ENCODE measurements at regions not wholly inside any gene's neighbourhood (a gene's known extent, or its start where the extent isn't known, plus 50 kb on each side); places are given as distances from the start of the nearest gene placed in this dataset.

- no peak for TF ChIP-seq CTCF (IDR thresholded peaks at IDR 0.05; ENCODE audit: control insufficient read depth, insufficient read depth, low read depth, low read length, missing control alignments)
- no peak for DNase-seq (ENCODE audit: low read depth)
Measured at GRCh38 chr13:38167164-38167822, 182.4 kb upstream of the UFM1 start.

GRCh38 chr13:38166116-38166515 is 183.5 kb upstream of the UFM1 start:
- DNase-seq (ENCODE audit: low read depth) = no peak
- H3K4me3 ChIP-seq (ENCODE audit: control insufficient read depth, low read depth, low read length) = no peak overlapping the region
- TF ChIP-seq CTCF (IDR thresholded peaks at IDR 0.05; ENCODE audit: control insufficient read depth, insufficient read depth, low read depth, low read length, missing control alignments) = no peak

More at GRCh38 chr13:38167164-38167822, 182.4 kb upstream of the UFM1 start:
- no peak overlapping the region for H3K4me3 ChIP-seq (ENCODE audit: control insufficient read depth, low read depth, low read length)

GRCh38 chr13:38160131-38160530 is 189.5 kb upstream of the UFM1 start:
- no peak for DNase-seq (ENCODE audit: low read depth)
- TF ChIP-seq CTCF (IDR thresholded peaks at IDR 0.05; ENCODE audit: control insufficient read depth, insufficient read depth, low read depth, low read length, missing control alignments) = no peak
- no peak overlapping the region for H3K4me3 ChIP-seq (ENCODE audit: control insufficient read depth, low read depth, low read length)

- DNase-seq (ENCODE audit: low read depth) = no peak
- no peak overlapping the region for H3K4me3 ChIP-seq (ENCODE audit: control insufficient read depth, low read depth, low read length)
- TF ChIP-seq CTCF (IDR thresholded peaks at IDR 0.05; ENCODE audit: control insufficient read depth, insufficient read depth, low read depth, low read length, missing control alignments) = no peak
Measured at GRCh38 chr13:38159710-38160109, 189.9 kb upstream of the UFM1 start.

GRCh38 chr13:38147050-38147449 is 202.6 kb upstream of the UFM1 start:
- H3K4me3 ChIP-seq (ENCODE audit: control insufficient read depth, low read depth, low read length) = no peak overlapping the region
- TF ChIP-seq CTCF (IDR thresholded peaks at IDR 0.05; ENCODE audit: control insufficient read depth, insufficient read depth, low read depth, low read length, missing control alignments) = no peak
- DNase-seq (ENCODE audit: low read depth) = no peak

- H3K4me3 ChIP-seq (ENCODE audit: control insufficient read depth, low read depth, low read length) = no peak overlapping the region
- TF ChIP-seq CTCF (IDR thresholded peaks at IDR 0.05; ENCODE audit: control insufficient read depth, insufficient read depth, low read depth, low read length, missing control alignments) = no peak
- DNase-seq (ENCODE audit: low read depth) = no peak
Measured at GRCh38 chr13:38141792-38142191, 207.9 kb upstream of the UFM1 start.

All from AG09309 (cell line).